HG02763 (cell line): ENCODE measurements at regions not wholly inside any gene's neighbourhood (a gene's known extent, or its start where the extent isn't known, plus 50 kb on each side); places are given as distances from the start of the nearest gene placed in this dataset.

Experiments
- ATAC-seq: cut with Tn5 transposase; IDR thresholded peaks from one replicate; pipeline ENCODE4 v1.9.1; 2021; ENCODE audit warnings: mild to moderate bottlenecking, moderate library complexity; ENCODE audit not compliant: unreplicated experiment

- ATAC-seq: no peak
Observed at GRCh38 chrX:36913551-36913950, 94.6 kb upstream of the FAM47C start.

- no peak for ATAC-seq
Observed at GRCh38 chrX:36916941-36917340, 91.2 kb upstream of the FAM47C start.

- no peak for ATAC-seq
Observed at GRCh38 chrX:36927712-36928111, 80.5 kb upstream of the FAM47C start.

GRCh38 chrX:36930491-36930890 lies 77.7 kb upstream of the FAM47C start:
- no peak for ATAC-seq

- ATAC-seq: no peak
Observed at GRCh38 chrX:36947214-36947613, 61.0 kb upstream of the FAM47C start.

GRCh38 chrX:36950495-36951253 lies 57.5 kb upstream of the FAM47C start:
- ATAC-seq: no peak

GRCh38 chrX:36957425-36958328 lies 50.5 kb upstream of the FAM47C start:
- ATAC-seq: no peak
